ENCODE measurements at regions not wholly inside any gene's neighbourhood (a gene's known extent, or its start where the extent isn't known, plus 50 kb on each side); places are given as distances from the start of the nearest gene placed in this dataset.
A peak's percentile ranks its signal among the peaks of the same experiment; 100 is the strongest.

- H3K4me1 ChIP-seq (ENCODE audit: control insufficient read depth in 3 of 3, insufficient read depth in 2 of 3, low read depth in 1 of 3, low read length in 2 of 3), result no peaks in the 10 kb centered on the region
- H3K9me3 ChIP-seq (ENCODE audit: control insufficient read depth in 2 of 2, insufficient read depth in 1 of 2, low read depth in 1 of 2, low read length in 1 of 2), result no peaks in the 10 kb centered on the region
- H3K27me3 ChIP-seq (ENCODE audit: control insufficient read depth in 3 of 3, insufficient read depth in 3 of 3, low read length in 3 of 3), result no peaks in the 10 kb centered on the region
- H3K4me3 ChIP-seq (ENCODE audit: low read depth in 1 of 3, low read length in 3 of 3), result no peak overlapping the region
- no peak overlapping the region for H3K27ac ChIP-seq (ENCODE audit: low read depth in 1 of 3, low read length in 2 of 3)
- FAIRE-seq (no peak), DNase-seq (no peak)
- no peaks in the 10 kb centered on the region for H3K36me3 ChIP-seq (ENCODE audit: control insufficient read depth in 3 of 3, insufficient read depth in 2 of 3, low read depth in 1 of 3, low read length in 3 of 3)
- 78 to 83% (median 83%) methylated on average over 6 of the region's 6 CpGs for WGBS, 3 donors
Measured at GRCh38 chr13:50711131-50711815, 132.2 kb downstream of the DLEU7 start.

- FAIRE-seq (no peak), DNase-seq (no peak)
- Histone ChIP-seq H3K36me3 (ENCODE audit: control insufficient read depth in 3 of 3, insufficient read depth in 2 of 3, low read depth in 1 of 3, low read length in 3 of 3) (no peaks in the 10 kb centered on the region), H3K27me3 (ENCODE audit: control insufficient read depth in 3 of 3, insufficient read depth in 3 of 3, low read length in 3 of 3) (no peaks in the 10 kb centered on the region), H3K4me3 (ENCODE audit: low read depth in 1 of 3, low read length in 3 of 3) (no peak overlapping the region), H3K27ac (ENCODE audit: low read depth in 1 of 3, low read length in 2 of 3) (no peak overlapping the region), H3K9me3 (ENCODE audit: control insufficient read depth in 2 of 2, insufficient read depth in 1 of 2, low read depth in 1 of 2, low read length in 1 of 2) (no peaks in the 10 kb centered on the region), H3K4me1 (ENCODE audit: control insufficient read depth in 3 of 3, insufficient read depth in 2 of 3, low read depth in 1 of 3, low read length in 2 of 3) (no peaks in the 10 kb centered on the region)
- WGBS, 3 donors, result 74 to 81% (median 80%) methylated on average over 3 of the region's 3 CpGs
Measured at GRCh38 chr13:50711996-50712395, 131.5 kb downstream of the DLEU7 start.

DNA sequence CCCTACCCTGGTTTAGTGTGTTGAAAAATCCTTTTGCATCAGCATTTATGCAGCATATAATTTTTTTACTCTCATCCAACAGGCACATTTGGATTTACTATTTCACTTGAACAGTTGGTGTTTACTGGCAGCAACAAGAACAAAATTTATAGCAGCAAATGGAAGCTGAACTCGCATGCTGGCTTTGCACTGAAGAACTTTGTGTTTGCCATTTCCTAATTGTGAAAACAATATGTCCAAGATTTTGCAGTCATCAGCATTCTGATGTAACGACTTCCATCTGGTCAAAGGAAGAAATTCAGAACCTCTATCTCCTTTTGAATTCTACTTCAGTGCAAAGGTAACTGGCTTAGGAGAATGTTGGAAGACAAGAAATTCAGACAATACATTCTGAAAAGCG lies 131.0 kb downstream of the DLEU7 start:
- Histone ChIP-seq H3K9me3 (ENCODE audit: control insufficient read depth in 2 of 2, insufficient read depth in 1 of 2, low read depth in 1 of 2, low read length in 1 of 2) (no peaks in the 10 kb centered on the region), H3K27me3 (ENCODE audit: control insufficient read depth in 3 of 3, insufficient read depth in 3 of 3, low read length in 3 of 3) (no peaks in the 10 kb centered on the region), H3K4me3 (ENCODE audit: low read depth in 1 of 3, low read length in 3 of 3) (no peak overlapping the region), H3K4me1 (ENCODE audit: control insufficient read depth in 3 of 3, insufficient read depth in 2 of 3, low read depth in 1 of 3, low read length in 2 of 3) (no peaks in the 10 kb centered on the region), H3K27ac (ENCODE audit: low read depth in 1 of 3, low read length in 2 of 3) (no peak overlapping the region), H3K36me3 (ENCODE audit: control insufficient read depth in 3 of 3, insufficient read depth in 2 of 3, low read depth in 1 of 3, low read length in 3 of 3) (no peaks in the 10 kb centered on the region)
- DNase-seq (no peak), FAIRE-seq (no peak)
- WGBS, 3 donors, result 67 to 77% (median 71%) methylated on average over 3 of the region's 3 CpGs

DNA sequence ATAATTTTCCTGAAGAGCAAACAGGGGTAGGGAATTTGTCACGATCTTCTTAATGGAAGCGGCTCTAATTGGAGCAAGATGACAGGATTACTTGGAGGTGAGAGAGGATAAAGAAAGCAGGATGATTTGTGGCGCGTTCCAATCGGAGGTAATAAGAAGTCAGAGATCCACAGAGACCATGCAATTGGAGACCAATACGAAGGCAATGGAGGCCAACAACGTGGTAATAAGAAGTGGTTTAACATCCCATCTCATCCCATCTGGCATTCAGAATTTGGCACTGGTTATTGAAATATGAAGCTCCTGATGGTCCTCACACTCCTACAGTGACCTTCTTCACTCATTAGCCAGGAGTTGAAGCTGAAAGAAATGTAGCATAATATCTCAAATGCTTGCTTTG lies 130.6 kb downstream of the DLEU7 start:
- FAIRE-seq, result no peak
- Histone ChIP-seq H3K27me3 (ENCODE audit: control insufficient read depth in 3 of 3, insufficient read depth in 3 of 3, low read length in 3 of 3) (no peaks in the 10 kb centered on the region), H3K4me3 (ENCODE audit: low read depth in 1 of 3, low read length in 3 of 3) (no peak overlapping the region), H3K4me1 (ENCODE audit: control insufficient read depth in 3 of 3, insufficient read depth in 2 of 3, low read depth in 1 of 3, low read length in 2 of 3) (no peaks in the 10 kb centered on the region), H3K36me3 (ENCODE audit: control insufficient read depth in 3 of 3, insufficient read depth in 2 of 3, low read depth in 1 of 3, low read length in 3 of 3) (no peaks in the 10 kb centered on the region), H3K27ac (ENCODE audit: low read depth in 1 of 3, low read length in 2 of 3) (no peak overlapping the region), H3K9me3 (ENCODE audit: control insufficient read depth in 2 of 2, insufficient read depth in 1 of 2, low read depth in 1 of 2, low read length in 1 of 2) (no peaks in the 10 kb centered on the region)
- DNase-seq, result no peak
- 90 to 96% (median 94%) methylated on average over 7 of the region's 7 CpGs for WGBS, 3 donors

- DNase-seq, result peak in 1 of 2 donors; percentile 52
- WGBS, 3 donors, result 48 to 75% (median 66%) methylated on average over 12 of the region's 12 CpGs
Measured at GRCh38 chr13:50713523-50714248, 129.8 kb downstream of the DLEU7 start.

DNA sequence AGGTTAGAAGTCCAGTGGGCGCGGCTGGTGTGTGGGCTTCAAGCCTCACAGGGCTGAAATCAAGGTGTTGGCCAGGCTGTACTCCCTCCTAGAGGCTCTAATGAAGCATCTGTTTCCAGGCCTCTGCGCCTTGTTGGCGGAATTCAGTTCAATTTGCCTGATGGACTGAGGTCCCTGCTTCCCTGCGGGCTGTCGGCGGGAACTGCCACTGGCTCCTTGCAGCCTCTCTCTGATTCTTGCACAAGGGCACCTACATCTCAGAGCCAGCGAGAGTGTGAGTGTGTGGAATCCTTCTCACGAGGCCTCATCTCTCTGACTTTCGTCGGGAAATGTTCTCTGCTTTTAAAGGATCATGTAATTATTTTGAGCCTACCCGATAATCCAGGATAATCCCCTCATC lies 128.6 kb downstream of the DLEU7 start:
- 93 to 96% (median 95%) methylated on average over 12 of the region's 12 CpGs for WGBS, 3 donors

More at GRCh38 chr13:50713523-50714248, 129.8 kb downstream of the DLEU7 start:
- no peak for FAIRE-seq
- no peaks in the 10 kb centered on the region for H3K4me1 ChIP-seq (ENCODE audit: control insufficient read depth in 3 of 3, insufficient read depth in 2 of 3, low read depth in 1 of 3, low read length in 2 of 3)
- H3K9me3 ChIP-seq (ENCODE audit: control insufficient read depth in 2 of 2, insufficient read depth in 1 of 2, low read depth in 1 of 2, low read length in 1 of 2), result no peaks in the 10 kb centered on the region
- no peaks in the 10 kb centered on the region for H3K27me3 ChIP-seq (ENCODE audit: control insufficient read depth in 3 of 3, insufficient read depth in 3 of 3, low read length in 3 of 3)
- no peaks in the 10 kb centered on the region for H3K36me3 ChIP-seq (ENCODE audit: control insufficient read depth in 3 of 3, insufficient read depth in 2 of 3, low read depth in 1 of 3, low read length in 3 of 3)
- H3K27ac ChIP-seq (ENCODE audit: low read depth in 1 of 3, low read length in 2 of 3), result peak overlapping the region in 1 of 3 donors; percentile 4
- no peak overlapping the region for H3K4me3 ChIP-seq (ENCODE audit: low read depth in 1 of 3, low read length in 3 of 3)

DNA sequence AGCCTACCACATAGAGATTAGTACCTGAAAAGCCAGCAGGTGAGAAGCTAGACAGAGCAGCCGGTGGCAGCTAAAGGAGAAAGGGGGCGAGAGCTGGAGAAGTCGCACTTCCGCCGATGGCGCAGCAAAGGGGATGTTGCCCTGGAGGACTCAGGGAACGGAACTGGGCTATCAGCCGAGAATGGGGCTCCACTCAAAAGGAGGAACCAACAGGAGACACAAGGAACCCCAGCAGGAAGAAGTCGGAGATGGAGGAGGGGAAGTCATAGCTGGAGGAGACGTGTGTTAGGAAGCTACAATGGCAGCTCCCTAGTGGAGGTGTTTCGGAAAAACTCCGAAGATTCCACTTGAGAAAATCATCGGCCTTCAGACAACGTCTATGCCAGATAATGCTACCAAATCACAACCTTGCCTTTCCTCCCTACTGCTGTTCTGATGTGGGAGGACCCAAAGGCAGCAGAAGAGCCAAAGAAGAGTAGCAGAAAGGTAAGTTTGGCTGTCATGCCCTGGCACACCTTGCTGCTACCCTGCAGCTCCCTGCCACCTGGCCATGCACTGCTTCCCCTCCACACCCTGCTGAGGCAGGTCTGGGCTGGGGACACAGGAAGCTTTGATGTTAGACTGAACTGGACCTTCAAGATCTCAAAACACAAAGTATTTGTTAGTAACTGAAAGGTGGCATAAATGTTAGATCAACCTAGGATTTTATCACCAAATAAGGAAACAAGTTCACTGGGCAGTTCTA lies 127.9 kb downstream of the DLEU7 start:
- no peak overlapping the region for H3K4me3 ChIP-seq (ENCODE audit: low read depth in 1 of 3, low read length in 3 of 3)
- H3K4me1 ChIP-seq (ENCODE audit: control insufficient read depth in 3 of 3, insufficient read depth in 2 of 3, low read depth in 1 of 3, low read length in 2 of 3), result no peaks in the 10 kb centered on the region
- H3K36me3 ChIP-seq (ENCODE audit: control insufficient read depth in 3 of 3, insufficient read depth in 2 of 3, low read depth in 1 of 3, low read length in 3 of 3), result no peaks in the 10 kb centered on the region
- DNase-seq (no peak), FAIRE-seq (no peak)
- 89 to 92% (median 90%) methylated on average over 14 of the region's 14 CpGs for WGBS, 3 donors
- H3K9me3 ChIP-seq (ENCODE audit: control insufficient read depth in 2 of 2, insufficient read depth in 1 of 2, low read depth in 1 of 2, low read length in 1 of 2), result no peaks in the 10 kb centered on the region
- no peak overlapping the region for H3K27ac ChIP-seq (ENCODE audit: low read depth in 1 of 3, low read length in 2 of 3)
- no peaks in the 10 kb centered on the region for H3K27me3 ChIP-seq (ENCODE audit: control insufficient read depth in 3 of 3, insufficient read depth in 3 of 3, low read length in 3 of 3)

More for the DNA sequence above, 128.6 kb downstream of the DLEU7 start:
- Histone ChIP-seq H3K27me3 (ENCODE audit: control insufficient read depth in 3 of 3, insufficient read depth in 3 of 3, low read length in 3 of 3) (no peaks in the 10 kb centered on the region), H3K36me3 (ENCODE audit: control insufficient read depth in 3 of 3, insufficient read depth in 2 of 3, low read depth in 1 of 3, low read length in 3 of 3) (no peaks in the 10 kb centered on the region), H3K4me3 (ENCODE audit: low read depth in 1 of 3, low read length in 3 of 3) (no peak overlapping the region), H3K9me3 (ENCODE audit: control insufficient read depth in 2 of 2, insufficient read depth in 1 of 2, low read depth in 1 of 2, low read length in 1 of 2) (no peaks in the 10 kb centered on the region), H3K27ac (ENCODE audit: low read depth in 1 of 3, low read length in 2 of 3) (no peak overlapping the region), H3K4me1 (ENCODE audit: control insufficient read depth in 3 of 3, insufficient read depth in 2 of 3, low read depth in 1 of 3, low read length in 2 of 3) (no peaks in the 10 kb centered on the region)
- no peak for FAIRE-seq
- DNase-seq, result no peak

DNA sequence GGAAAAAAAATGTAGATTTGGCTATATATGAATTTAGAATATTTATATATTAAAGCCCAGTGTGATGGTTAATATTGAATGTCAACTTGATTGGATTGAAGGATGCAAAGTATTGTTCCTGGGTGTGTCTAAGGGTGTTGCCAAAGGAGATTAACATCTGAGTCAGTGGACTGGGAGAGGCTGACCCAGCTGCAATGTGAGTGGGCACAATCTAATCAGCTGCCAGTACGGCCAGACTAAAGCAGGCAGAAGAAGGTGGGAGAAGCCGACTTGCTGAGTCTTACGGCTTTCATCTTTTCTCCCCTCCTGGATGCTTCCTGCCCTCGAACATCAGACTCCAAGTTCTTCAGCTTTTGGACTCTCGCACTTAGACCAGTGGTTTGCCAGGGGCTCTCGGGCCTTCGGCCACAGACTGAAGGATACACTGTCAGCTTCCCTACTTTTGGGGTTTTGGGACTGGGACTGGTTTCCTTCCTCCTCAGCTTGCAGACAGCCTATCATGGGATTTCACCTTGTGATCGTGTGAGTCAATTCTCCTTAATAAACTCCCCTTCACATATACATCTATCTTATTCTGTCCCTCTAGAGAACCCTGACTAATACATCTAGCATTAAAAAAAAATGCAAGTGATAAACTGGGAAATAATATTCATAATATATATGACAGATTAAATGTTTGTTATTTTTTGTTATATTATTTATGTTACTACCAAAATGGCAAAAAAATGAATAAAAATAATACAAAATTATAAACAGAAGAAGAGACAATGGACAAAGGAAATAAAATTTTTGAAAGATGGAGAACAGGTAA lies 122.4 kb downstream of the DLEU7 start:
- WGBS, 3 donors, result 78 to 86% (median 85%) methylated on average over 8 of the region's 8 CpGs
- Histone ChIP-seq H3K9me3 (ENCODE audit: control insufficient read depth in 2 of 2, insufficient read depth in 1 of 2, low read depth in 1 of 2, low read length in 1 of 2) (peaks cover 0 to 6% of the 10 kb centered on the region in 2 donors), H3K4me1 (ENCODE audit: control insufficient read depth in 3 of 3, insufficient read depth in 2 of 3, low read depth in 1 of 3, low read length in 2 of 3) (no peaks in the 10 kb centered on the region), H3K4me3 (ENCODE audit: low read depth in 1 of 3, low read length in 3 of 3) (no peak overlapping the region), H3K27ac (ENCODE audit: low read depth in 1 of 3, low read length in 2 of 3) (no peak overlapping the region), H3K27me3 (ENCODE audit: control insufficient read depth in 3 of 3, insufficient read depth in 3 of 3, low read length in 3 of 3) (no peaks in the 10 kb centered on the region), H3K36me3 (ENCODE audit: control insufficient read depth in 3 of 3, insufficient read depth in 2 of 3, low read depth in 1 of 3, low read length in 3 of 3) (no peaks in the 10 kb centered on the region)
- no peak for DNase-seq
- no peak for FAIRE-seq
